SK-N-SH (cell line): ENCODE measurements at regions not wholly inside any gene's neighbourhood (a gene's known extent, or its start where the extent isn't known, plus 50 kb on each side); places are given as distances from the start of the nearest gene placed in this dataset.

Experiments used
- EP300 ChIP-seq, 2 experiments: IDR thresholded peaks; 2 replicates each; pipeline versions ENCODE4 v1.4.0 to v1.6.1; 2012; ENCODE audit warnings: borderline replicate concordance in 1 of 2, low read depth in 1 of 2, low read length in 1 of 2
- GATA2 ChIP-seq: sonication (generic); formaldehyde crosslinking; IDR thresholded peaks from 2 replicates; pipeline ENCODE4 v1.5.0; 2020; ENCODE audit warnings: mild to moderate bottlenecking, missing genetic modification reagents
- POLR2AphosphoS5 ChIP-seq: IDR thresholded peaks from 2 replicates; pipeline ENCODE4 v1.6.1; 2012; ENCODE audit warnings: low read depth, low read length
- RCOR1 ChIP-seq: fragments of 150-350 bp; IDR thresholded peaks from 2 replicates; pipeline ENCODE4 v1.6.1; 2017; ENCODE audit warnings: antibody characterized with exemption, low read length
- RXRA ChIP-seq: IDR thresholded peaks from 2 replicates; pipeline ENCODE4 v1.4.0; 2012; ENCODE audit warnings: low read depth, mild to moderate bottlenecking, borderline replicate concordance
- SIN3A ChIP-seq: IDR thresholded peaks from 2 replicates; pipeline ENCODE4 v1.6.1; 2012; ENCODE audit warnings: low read depth, mild to moderate bottlenecking, low read length, moderate library complexity, borderline replicate concordance
- TF ChIP-seq, protein P1 (sequence below): fragments of 200-600 bp; sonication (generic); IDR thresholded peaks from 2 replicates; pipeline ENCODE4 v1.6.1; 2017; ENCODE audit warnings: antibody characterized with exemption, mild to moderate bottlenecking, moderate library complexity
- TF ChIP-seq, protein P2 (sequence below): IDR thresholded peaks from 2 replicates; pipeline ENCODE4 v1.4.0; 2012; ENCODE audit warnings: low read depth, borderline replicate concordance
- TF ChIP-seq, protein P3 (sequence below): IDR thresholded peaks from 2 replicates; pipeline ENCODE4 v1.6.1; 2012; ENCODE audit warnings: mild to moderate bottlenecking, low read depth, low read length, moderate library complexity

DNA sequence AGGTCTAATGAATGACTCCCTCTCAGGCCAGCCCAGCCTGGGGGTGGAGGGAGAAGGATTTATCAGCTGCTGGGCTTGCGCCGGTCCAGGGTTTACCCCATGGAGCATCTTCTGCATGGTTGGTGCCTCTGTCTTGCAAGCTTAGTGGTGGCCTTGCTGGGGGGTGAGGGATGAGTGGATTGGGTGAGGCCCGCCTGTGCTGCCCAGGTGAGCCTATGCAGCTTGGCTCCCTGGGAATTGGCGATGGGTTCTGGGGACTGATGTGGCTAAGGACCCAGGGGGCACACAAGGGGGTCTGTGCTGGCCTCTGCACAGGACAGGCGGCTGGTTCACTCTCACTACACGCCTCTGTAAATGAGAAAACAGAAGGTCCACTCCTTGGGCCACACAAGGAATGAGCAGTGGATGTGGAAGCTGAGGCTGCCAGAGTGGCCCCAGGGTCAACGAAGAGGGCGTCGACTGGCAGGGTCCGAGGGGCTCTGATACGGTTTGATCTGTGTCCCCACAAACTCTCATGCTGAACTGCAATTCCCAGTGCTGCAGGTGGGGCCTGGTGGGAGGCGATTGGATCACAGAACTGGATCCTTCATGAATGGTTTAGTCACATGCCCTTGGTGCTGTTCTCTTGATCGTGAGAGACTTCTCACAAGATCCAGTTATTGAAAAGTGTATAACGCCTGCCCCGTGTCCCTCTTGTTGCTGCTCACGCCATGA, 151.6 kb upstream of the HDAC4 start:
- TF ChIP-seq, protein P1, sequence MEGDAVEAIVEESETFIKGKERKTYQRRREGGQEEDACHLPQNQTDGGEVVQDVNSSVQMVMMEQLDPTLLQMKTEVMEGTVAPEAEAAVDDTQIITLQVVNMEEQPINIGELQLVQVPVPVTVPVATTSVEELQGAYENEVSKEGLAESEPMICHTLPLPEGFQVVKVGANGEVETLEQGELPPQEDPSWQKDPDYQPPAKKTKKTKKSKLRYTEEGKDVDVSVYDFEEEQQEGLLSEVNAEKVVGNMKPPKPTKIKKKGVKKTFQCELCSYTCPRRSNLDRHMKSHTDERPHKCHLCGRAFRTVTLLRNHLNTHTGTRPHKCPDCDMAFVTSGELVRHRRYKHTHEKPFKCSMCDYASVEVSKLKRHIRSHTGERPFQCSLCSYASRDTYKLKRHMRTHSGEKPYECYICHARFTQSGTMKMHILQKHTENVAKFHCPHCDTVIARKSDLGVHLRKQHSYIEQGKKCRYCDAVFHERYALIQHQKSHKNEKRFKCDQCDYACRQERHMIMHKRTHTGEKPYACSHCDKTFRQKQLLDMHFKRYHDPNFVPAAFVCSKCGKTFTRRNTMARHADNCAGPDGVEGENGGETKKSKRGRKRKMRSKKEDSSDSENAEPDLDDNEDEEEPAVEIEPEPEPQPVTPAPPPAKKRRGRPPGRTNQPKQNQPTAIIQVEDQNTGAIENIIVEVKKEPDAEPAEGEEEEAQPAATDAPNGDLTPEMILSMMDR, result no peak
- TF ChIP-seq RXRA (no peak), POLR2AphosphoS5 (no peak), RCOR1 (no peak), SIN3A (no peak), EP300 (IDR thresholded peaks at IDR 0.05; ENCODE audit: borderline replicate concordance in 1 of 2, low read depth in 1 of 2, low read length in 1 of 2) (no peak), GATA2 (CRISPR knock-in tag) (no peak)
- TF ChIP-seq, protein P2, sequence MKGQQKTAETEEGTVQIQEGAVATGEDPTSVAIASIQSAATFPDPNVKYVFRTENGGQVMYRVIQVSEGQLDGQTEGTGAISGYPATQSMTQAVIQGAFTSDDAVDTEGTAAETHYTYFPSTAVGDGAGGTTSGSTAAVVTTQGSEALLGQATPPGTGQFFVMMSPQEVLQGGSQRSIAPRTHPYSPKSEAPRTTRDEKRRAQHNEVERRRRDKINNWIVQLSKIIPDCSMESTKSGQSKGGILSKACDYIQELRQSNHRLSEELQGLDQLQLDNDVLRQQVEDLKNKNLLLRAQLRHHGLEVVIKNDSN, result no peak
- TF ChIP-seq, protein P3, sequence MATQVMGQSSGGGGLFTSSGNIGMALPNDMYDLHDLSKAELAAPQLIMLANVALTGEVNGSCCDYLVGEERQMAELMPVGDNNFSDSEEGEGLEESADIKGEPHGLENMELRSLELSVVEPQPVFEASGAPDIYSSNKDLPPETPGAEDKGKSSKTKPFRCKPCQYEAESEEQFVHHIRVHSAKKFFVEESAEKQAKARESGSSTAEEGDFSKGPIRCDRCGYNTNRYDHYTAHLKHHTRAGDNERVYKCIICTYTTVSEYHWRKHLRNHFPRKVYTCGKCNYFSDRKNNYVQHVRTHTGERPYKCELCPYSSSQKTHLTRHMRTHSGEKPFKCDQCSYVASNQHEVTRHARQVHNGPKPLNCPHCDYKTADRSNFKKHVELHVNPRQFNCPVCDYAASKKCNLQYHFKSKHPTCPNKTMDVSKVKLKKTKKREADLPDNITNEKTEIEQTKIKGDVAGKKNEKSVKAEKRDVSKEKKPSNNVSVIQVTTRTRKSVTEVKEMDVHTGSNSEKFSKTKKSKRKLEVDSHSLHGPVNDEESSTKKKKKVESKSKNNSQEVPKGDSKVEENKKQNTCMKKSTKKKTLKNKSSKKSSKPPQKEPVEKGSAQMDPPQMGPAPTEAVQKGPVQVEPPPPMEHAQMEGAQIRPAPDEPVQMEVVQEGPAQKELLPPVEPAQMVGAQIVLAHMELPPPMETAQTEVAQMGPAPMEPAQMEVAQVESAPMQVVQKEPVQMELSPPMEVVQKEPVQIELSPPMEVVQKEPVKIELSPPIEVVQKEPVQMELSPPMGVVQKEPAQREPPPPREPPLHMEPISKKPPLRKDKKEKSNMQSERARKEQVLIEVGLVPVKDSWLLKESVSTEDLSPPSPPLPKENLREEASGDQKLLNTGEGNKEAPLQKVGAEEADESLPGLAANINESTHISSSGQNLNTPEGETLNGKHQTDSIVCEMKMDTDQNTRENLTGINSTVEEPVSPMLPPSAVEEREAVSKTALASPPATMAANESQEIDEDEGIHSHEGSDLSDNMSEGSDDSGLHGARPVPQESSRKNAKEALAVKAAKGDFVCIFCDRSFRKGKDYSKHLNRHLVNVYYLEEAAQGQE, result no peak
